ENCODE measurements at regions not wholly inside any gene's neighbourhood (a gene's known extent, or its start where the extent isn't known, plus 50 kb on each side); places are given as distances from the start of the nearest gene placed in this dataset.
"Not testable (repeated sequence)": the region's sequence is repeated elsewhere in the genome, so short reads cannot be mapped to it uniquely, and the experiment has no call there.

DNA sequence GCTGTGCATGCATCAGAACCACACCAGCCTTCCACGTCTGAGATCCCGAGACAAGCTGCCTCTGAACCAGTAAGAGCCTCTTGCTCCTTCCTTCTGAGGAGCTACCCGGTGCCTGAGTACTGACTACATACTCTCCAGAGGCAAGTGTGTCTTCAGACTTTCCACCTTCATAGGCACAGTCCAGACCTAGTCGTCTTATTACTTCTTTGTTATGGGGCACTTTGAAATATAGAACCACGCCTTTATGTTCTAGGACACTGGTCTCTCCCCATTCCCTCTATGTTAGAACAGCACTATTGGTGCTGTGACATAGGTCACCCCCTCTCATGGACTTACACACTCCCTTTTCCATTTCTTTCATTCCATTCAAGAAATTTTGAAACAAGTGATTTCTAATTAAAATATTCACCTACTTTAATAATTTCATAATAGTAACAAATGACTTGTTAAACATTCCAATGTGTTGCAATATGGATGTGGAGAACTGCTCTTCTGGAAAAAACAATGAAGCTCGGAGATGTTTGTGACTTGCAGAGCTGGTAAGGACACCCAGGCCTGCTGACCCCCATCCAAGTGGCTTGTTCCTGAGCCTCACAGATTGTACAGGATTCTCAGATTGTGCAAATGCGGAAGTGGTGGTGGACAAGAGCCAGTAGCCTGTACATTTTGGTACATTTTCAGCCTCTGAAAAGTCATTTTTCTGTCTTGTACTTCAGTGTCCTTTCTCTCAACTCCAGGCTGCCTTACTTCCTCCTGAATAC lies 76.1 kb upstream of the SIPA1L2 start:
- DNase-seq (ENCODE audit: low read depth, low spot score), result no peak
- in situ Hi-C loops (cut with HindIII; ENCODE audit: low pct_unique_long_range_greater_than_20kb, low sequenced_read_pairs), result no loop called here

DNA sequence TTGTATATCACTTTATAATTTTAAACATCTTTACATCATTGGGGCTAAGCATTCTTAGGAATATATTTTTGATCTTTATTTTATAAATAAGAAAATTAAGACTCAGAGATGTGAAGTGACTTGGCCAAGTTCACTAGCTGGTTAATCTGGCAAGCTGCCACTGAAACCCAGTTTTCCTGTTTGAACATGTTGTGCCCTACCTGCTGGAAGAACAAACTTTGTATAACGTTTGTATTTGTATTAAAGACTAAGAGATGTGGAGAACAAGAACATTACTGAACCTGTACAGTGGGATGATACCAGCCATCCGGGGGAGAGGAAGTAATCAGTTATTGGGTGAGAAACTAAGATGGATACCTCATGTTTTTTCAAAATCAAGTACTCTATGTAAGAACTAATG lies 77.2 kb upstream of the SIPA1L2 start:
- no peak for DNase-seq (ENCODE audit: low read depth, low spot score)
- in situ Hi-C loops (cut with HindIII; ENCODE audit: low pct_unique_long_range_greater_than_20kb, low sequenced_read_pairs), result no loop called here

DNA sequence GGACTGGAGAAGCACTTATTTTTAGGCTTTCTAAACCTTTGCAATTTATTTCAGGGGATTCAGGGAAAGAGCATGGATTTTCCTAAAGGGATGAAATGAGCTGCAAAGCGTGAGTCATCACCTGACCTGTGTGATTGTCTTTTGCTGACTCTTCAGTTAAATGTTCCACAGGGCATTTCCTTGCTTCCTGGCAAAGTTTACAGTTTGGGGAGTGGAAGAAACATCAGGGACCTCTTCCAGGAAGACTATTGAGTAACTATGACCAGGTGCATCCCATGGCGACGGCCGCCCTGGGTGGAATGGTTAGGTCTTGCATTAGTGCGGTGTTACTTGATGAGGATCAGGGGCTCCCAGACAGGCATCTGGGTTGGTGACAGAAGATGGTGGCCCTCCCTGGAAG lies 79.5 kb upstream of the SIPA1L2 start:
- in situ Hi-C loops (cut with HindIII; ENCODE audit: low pct_unique_long_range_greater_than_20kb, low sequenced_read_pairs), result no loop called here
- no peak for DNase-seq (ENCODE audit: low read depth, low spot score)

DNA sequence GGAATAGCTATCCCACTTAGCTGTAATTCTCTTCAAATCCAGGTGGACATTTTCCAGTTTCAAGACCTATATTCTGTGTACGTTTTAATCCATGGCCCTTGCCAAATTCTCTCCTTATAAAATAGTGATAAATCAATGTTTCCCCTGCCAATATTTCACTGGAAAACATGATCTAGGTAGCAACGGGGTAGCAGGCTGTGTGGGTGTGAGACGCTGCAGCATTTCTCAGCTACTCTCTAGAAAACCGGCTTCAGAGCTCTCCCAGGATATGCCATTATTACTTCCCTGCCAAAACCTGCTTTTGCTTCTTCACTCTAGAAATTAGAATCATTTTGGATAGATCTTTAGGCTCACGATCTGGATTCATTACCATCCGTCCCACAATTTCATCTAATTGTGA lies 82.1 kb upstream of the SIPA1L2 start:
- in situ Hi-C loops (cut with HindIII; ENCODE audit: low pct_unique_long_range_greater_than_20kb, low sequenced_read_pairs), result no loop called here
- no peak for DNase-seq (ENCODE audit: low read depth, low spot score)

DNA sequence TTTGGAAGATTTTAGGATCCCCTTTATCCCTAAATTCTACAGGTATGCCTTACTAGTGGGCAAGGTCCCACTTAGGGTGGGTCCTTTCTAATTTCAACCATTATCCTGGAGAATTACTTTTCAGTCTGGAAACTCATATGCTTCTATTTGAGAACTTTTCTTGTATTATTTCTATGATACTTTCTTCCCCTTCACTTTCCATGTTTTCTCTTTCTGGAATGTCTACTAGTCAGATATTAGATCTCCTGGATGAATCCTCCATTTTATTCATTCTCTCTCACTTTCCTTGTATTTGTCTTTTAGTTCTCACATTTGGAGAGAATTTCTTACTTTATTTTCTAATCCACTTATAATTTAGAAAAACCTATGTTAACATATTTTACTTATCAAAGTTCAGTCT lies 83.9 kb upstream of the SIPA1L2 start:
- in situ Hi-C loops (cut with HindIII; ENCODE audit: low pct_unique_long_range_greater_than_20kb, low sequenced_read_pairs), result no loop called here
- no peak for DNase-seq (ENCODE audit: low read depth, low spot score)

DNA sequence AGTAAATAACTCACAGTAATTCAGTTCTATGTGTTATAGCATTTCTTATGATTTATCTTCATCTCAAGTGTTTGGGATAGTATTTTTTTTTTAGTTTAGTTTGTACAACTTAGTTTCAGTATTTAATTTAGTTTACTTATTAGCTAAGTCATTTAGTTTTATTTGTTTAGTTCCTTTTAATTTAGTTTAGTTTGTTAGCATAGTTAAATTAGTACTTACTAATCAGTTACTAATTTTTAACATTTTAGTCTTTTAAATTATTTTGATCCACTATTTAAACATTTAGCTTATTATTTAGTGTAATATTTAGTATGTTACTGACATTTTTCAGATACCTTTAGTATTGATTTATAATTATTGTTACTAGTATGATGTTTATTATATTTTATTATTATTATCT lies 85.2 kb upstream of the SIPA1L2 start:
- in situ Hi-C loops (cut with HindIII; ENCODE audit: low pct_unique_long_range_greater_than_20kb, low sequenced_read_pairs), result no loop called here
- no peak for DNase-seq (ENCODE audit: low read depth, low spot score)

DNA sequence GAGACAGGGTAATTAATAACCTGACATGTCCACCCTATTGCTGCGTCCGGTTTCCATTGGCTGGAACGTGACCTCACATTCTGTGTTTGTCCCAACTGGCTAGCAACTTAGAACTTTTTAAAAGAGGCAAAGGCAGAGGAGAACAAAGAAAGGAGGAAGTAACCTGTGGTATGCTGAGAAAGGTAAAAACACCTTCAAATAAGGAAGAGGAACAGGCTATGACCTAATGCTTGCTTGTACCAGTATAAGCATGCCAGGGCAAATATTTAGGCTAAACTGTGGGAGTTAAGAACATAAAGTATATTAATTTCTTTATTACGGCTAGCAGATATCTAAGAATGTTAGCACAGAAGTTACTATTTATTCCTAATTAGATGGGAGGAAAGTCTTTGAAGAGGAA lies 87.3 kb upstream of the MAP10 start:
- in situ Hi-C loops (cut with HindIII; ENCODE audit: low pct_unique_long_range_greater_than_20kb, low sequenced_read_pairs); DNase-seq (ENCODE audit: low read depth, low spot score): not testable (repeated sequence)

DNA sequence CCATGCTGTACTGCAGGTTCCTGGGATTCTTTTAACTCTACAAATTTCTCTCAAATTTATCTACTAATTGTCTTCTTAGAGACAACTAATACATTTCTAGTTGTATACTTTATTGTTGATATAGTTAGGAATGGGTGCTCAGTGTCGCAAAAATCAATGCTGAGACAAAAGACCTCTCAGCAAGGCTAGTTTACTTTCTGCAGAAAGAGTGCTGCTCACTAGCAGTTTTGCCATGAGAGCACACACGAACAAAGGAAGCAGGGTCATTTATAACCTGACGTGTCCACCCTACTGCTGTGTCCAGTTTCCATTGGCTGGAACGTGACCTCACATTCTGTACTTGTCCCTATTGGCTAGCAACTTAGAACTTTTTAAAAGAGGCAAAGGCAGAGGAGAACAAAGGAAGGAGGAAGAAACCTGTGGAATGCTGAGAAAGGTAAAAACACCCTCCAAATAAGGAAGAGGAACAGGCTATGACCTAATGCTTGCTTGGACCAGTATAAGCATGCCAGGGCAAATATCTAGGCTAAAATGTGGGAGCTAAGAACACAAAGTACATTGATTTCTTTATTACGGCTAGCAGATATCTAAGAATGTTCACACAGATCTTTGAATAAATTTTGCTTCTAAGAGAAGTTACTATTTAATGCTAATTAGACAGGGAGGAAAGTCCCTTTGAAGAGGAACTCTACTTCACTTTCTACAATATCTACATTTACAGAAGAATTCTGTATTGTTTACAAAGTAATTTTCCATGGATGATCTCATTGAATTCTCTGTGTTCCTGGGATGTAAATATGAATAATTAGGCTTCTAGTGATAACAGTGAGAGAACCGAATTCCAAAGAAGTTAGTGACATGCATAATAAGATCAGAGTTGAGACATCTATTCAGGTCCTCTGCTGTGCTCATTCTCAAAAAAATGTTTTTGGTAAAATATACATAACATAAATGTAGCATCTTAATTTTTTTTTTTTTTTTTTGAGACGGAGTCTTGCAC lies 86.0 kb upstream of the MAP10 start:
- DNase-seq (ENCODE audit: low read depth, low spot score), result no peak
- in situ Hi-C loops (cut with HindIII; ENCODE audit: low pct_unique_long_range_greater_than_20kb, low sequenced_read_pairs), result no loop called here

DNA sequence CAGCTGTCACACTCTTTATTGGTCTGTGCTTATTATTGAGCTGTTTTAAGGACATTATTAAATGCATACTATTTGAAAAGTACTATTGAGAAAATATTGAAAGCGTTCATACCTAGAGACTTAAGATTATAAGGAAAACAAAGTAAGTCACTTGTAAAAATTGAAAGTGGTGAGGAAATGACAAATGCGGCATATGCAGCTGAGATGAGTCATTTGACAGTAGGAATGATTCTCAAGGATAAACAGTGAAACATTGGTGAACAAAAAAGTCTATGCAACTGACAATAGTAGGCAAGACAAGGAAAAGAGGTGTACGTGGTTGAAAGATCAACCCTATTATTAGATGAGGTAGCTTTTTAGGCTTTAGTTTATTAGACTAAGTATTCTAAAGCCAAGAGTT lies 82.6 kb upstream of the MAP10 start:
- no peak for DNase-seq (ENCODE audit: low read depth, low spot score)
- in situ Hi-C loops (cut with HindIII; ENCODE audit: low pct_unique_long_range_greater_than_20kb, low sequenced_read_pairs), result no loop called here

DNA sequence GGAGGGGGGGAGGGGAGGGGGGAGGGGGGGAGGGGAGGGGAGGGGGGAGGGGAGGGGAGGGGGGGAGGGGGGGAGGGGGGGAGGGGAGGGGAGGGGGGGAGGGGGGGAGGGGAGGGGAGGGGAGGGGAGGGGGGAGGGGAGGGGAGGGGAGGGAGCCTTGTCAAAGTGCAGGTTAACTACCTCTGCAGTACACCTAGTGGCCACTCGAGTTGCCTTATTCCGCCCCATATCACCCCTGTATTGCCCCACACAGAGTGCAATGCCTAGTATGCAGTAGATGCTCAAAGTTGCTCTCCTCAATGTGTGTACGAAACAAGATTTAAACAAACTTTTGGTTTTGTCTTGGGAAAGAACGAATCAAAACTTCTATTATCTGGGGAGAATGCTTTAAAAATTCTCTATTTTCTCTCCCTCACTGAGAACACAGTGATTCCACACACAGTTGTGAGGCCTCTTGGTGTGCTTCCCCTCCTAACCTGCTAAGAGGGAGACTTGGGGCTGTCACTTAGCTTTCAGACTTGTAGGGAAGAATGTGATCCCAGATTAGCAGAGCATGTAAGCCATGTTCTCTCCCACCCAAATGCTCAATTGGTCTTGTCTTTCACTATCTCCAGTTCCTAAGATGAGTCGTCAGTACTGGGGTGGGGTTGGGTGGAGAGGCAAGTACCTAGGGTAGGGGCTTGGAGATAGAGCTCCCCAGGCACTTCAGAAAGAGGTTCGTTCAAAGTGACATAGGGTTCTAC lies 79.7 kb upstream of the MAP10 start:
- no peak for DNase-seq (ENCODE audit: low read depth, low spot score)
- in situ Hi-C loops (cut with HindIII; ENCODE audit: low pct_unique_long_range_greater_than_20kb, low sequenced_read_pairs), result no loop called here

DNA sequence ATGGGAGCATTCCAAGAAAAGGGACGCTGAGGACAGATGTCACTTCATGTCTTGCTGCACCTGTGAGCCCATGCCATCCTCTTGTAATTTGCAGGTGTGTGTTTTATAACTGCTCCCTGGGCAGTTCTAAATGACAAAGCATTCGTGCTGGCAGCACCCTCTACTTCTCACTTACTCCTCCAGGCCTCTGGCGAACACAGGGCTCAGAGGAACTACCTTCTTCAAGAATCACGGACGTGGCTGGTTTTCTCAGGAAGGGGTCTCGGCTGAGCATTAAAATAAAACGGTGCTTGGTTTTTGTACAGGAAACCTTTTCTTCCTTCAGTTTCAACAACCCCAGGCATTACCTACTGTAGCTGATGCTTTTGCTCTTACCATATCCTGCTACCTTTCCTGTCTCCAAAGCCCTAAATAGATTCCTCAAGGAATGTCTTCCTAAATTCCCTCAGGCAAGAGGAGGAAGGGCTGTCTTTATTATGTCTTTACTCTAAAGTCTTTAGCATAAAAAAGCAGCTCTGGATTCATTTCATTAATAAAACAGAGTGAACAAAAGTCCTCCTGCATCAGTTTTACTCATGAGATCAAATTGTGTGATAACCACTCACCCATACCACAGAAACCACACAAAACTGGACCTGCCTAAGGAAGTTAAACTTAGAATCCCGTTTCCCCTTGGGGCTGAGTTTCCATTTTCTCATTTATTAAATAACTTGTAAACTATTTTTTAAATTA lies 79.0 kb upstream of the MAP10 start:
- DNase-seq (ENCODE audit: low read depth, low spot score), result no peak

DNA sequence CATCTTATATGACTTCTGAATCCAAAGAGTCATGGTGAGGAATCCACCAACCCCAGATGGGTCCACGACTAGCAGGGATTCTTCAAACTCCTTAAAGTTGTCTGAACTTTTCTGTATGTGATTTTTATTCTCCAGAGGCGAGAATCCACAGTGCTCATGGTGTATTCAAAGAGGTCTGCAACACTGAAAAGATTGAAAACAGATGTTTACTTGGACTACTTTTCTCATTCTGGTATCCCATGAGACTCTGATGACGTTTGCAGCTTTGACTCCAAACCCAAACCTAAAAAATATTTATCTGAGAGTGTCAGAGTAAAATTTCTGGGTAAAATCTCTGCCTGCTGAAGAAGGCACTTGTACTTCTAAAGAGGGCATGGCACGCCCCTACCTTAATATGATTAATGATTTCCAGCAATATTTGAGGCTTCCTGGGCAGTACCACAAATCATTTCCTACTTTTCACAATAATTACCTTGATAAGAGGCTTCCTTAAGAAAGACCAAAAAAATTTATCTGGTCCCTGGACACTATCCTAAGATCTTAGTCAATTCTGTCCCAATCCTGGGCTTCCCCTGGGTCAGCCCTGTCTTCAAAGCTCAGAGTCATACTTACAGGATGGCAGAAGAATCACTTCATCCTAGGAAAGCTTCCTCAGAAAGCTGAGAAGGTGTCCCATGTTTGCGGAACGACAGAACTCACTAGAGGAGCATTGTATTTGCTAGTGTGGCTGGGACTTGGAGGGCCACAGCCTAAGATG lies 76.5 kb upstream of the MAP10 start:
- in situ Hi-C loops (cut with HindIII; ENCODE audit: low pct_unique_long_range_greater_than_20kb, low sequenced_read_pairs), result no loop called here
- no peak for DNase-seq (ENCODE audit: low read depth, low spot score)

More for the DNA sequence above, 79.0 kb upstream of the MAP10 start:
- in situ Hi-C loops (cut with HindIII; ENCODE audit: low pct_unique_long_range_greater_than_20kb, low sequenced_read_pairs), result no loop called here

DNA sequence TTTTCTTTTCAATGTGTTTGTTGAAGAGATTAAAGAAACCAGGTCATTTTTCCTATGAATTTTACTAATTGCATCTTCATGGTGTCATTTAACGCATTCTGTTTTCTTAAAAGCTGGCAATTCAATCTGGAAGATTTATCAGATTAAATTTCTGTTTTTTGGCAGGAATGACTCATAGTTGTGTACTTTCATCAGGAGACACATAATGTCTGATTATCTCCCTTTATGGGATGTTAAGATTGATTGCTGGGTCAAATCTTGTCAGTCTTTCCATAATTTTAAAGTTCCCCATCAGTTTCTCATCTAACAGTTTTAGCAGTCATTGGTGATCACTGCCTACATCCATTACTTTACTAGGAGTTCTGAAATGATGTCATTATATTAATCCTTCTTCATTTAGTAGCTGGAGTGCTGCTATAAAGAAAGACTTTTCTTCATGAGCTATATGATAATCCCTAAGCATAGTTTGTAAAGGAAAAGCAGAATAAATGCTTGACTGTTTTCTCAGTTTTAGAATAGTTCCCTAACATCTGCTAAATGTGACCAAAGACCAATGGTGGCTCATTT lies 72.8 kb upstream of the MAP10 start:
- in situ Hi-C loops (cut with HindIII; ENCODE audit: low pct_unique_long_range_greater_than_20kb, low sequenced_read_pairs), result no loop called here
- no peak for DNase-seq (ENCODE audit: low read depth, low spot score)

DNA sequence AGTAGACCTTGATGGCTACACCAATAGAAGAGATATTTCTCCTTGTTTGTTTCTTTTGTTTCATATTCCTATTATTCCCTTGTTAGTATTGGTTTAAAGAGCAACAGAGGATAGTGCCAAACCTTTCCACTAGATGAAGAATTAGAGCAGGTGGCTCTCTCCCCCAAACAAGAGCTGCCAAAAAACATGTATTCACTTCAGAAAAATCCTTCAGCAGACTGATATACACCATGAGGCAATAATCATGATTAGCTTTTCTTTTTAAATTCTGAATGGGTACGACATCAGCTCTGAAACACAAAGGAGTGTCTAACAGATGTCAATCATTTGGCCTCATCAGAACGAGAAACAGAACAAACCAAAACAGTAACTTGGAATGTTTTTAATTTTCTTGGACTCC lies 67.3 kb upstream of the MAP10 start:
- in situ Hi-C loops (cut with HindIII; ENCODE audit: low pct_unique_long_range_greater_than_20kb, low sequenced_read_pairs), result no loop called here
- no peak for DNase-seq (ENCODE audit: low read depth, low spot score)

DNA sequence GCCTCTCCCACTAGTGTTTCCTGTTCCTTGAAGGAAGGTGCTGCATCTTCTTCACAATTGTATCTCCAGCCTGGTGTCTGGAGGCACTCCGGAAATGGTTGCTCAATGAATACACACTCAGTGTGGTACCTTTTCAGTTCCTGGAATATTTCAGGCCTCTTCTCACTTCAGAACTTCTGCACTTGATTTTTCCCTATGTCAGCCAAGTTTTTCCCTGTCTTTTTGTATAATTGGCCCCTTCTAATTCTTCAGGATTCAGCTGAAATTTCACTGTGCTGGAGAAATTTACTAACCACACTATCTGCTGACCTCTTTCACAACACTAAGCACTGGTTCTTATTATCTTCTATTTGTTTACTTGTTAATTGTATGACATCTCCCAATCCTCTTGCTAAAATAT lies 61.2 kb upstream of the MAP10 start:
- in situ Hi-C loops (cut with HindIII; ENCODE audit: low pct_unique_long_range_greater_than_20kb, low sequenced_read_pairs), result no loop called here
- DNase-seq (ENCODE audit: low read depth, low spot score), result no peak

DNA sequence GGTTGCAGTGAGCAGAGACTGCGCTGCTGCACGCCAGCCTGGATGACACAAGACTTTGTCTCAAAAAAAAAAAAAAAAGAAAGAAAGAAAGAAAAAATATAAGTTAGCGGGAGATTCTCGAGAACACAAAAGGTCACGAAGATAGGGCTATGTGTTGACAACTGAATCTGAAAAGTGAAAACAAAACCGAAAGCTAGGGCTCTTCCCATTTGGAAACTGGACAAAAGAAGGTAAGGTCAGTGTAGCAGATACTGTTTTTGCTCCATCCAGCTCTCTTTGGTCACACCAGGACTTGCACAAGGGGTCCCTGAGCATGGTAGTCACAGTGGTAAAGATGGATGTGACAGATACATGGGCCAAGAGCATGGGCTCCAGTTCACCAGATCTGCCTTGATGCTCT lies 60.4 kb upstream of the MAP10 start:
- DNase-seq (ENCODE audit: low read depth, low spot score), result no peak
- in situ Hi-C loops (cut with HindIII; ENCODE audit: low pct_unique_long_range_greater_than_20kb, low sequenced_read_pairs), result no loop called here

DNA sequence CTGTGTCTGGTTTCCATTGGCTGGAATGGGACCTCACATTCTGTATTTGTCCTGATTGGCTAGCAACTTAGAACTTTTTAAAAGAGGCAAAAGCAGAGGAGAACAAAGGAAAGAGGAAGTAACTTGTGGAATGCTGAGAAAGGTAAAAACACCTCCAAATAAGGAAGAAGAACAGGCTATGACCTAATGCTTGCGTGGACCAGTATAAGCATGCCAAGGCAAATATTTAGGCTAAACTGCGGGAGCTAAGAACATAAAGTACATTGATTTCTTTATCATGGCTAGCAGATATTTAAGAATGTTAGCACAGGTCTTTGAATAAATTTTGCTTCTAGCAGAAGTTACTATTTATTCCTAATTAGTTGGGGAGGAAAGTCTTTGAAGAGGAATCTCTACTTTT lies 59.5 kb upstream of the MAP10 start:
- DNase-seq (ENCODE audit: low read depth, low spot score); in situ Hi-C loops (cut with HindIII; ENCODE audit: low pct_unique_long_range_greater_than_20kb, low sequenced_read_pairs): not testable (repeated sequence)
